ENCODE measurements at regions not wholly inside any gene's neighbourhood (a gene's known extent, or its start where the extent isn't known, plus 50 kb on each side); places are given as distances from the start of the nearest gene placed in this dataset.

DNA sequence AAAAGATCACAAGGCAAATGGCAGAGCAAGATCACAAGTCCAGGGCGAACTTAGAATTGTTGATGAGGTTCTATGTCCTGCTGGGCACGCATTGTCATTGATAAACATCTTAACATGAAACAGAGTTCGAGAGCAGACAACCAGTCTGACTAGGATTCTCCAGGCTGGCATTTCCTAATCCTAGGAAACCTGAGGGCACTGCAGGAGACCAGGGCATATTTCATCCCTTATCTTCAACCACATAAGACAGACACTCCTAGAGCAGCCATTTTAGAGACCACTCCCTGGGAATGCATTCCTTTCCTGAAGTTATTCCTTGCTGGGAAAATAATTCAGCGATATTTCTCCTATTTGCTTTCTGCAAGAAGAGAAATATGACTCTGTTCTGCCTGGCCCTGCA is 1199.9 kb downstream of the SI start:
- Histone ChIP-seq H3K9ac (ENCODE audit: low read length) (no peak overlapping the region), H3K79me2 (ENCODE audit: insufficient read depth, low read length) (no peaks in the 10 kb centered on the region), H3K9me2 (ENCODE audit: insufficient read depth) (no peaks in the 10 kb centered on the region), H3K4me3 (replicated peaks in 1 of 2; ENCODE audit: low read depth in 1 of 2, low read length in 2 of 2) (no peak overlapping the region), H3K27me3 (ENCODE audit: insufficient read depth, low read length) (no peaks in the 10 kb centered on the region), H3K9me3 (ENCODE audit: control insufficient read depth in 1 of 2, insufficient read depth in 1 of 2, low read depth in 1 of 2, low read length in 2 of 2) (no peaks in the 10 kb centered on the region; a peak in 1 of 4 replicates), H3K4me1 (ENCODE audit: control insufficient read depth in 1 of 2, insufficient read depth in 2 of 2, low read length in 2 of 2) (no peaks in the 10 kb centered on the region), H3K4me2 (ENCODE audit: low read length) (no peak overlapping the region), H3K27ac (ENCODE audit: low read depth, low read length) (no peak overlapping the region), H4K20me1 (ENCODE audit: insufficient read depth) (no peaks in the 10 kb centered on the region), H3K36me3 (ENCODE audit: control insufficient read depth in 1 of 2, insufficient read depth in 2 of 2, low read length in 2 of 2) (no peaks in the 10 kb centered on the region), H2AFZ (ENCODE audit: low read depth, low read length, poor library complexity, severe bottlenecking) (no peak overlapping the region)
- CTCF ChIA-PET, result no interaction called here
- BruUV-seq (replicated peaks), result no TSS peak
- no peak for DNase-seq (ENCODE audit: low read depth, low spot score)
- ATAC-seq, result no peak
- TF ChIP-seq POLR2AphosphoS5 (IDR thresholded peaks at IDR 0.05; ENCODE audit: low read depth, low read length) (no peak), CBX3 (IDR thresholded peaks at IDR 0.05; ENCODE audit: low read depth) (peak; percentile 85)
- POLR2A ChIA-PET, result no interaction called here
- intact Hi-C loops (cut with micrococcal nuclease), result no loop called here
- RAD21 ChIA-PET (ENCODE audit: low non-redundant PET in 1 of 2, low total read pairs in 2 of 2, uncharacterized antibody in 2 of 2, unreplicated experiment in 2 of 2), result no interaction called here

DNA sequence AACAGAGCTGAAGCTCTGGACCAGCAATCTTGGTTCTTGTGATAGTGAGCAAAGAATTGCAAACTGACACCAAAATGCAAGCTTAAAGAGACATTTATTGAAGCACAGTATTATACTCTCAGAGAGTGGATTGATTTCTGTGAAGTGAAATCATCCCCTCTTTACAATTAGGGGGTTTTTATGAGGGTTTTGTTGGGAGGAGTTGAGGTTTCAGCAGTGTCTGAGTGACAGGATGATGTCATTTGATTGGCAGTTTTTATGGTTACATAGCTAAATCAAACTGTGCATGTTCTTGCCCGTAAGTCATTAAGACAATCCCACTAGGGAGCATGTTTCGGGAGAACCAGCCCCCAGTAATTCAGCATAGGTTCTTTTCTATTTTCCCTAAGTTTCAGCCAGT is 1200.5 kb downstream of the SI start:
- no peak overlapping the region for H3K9ac ChIP-seq (ENCODE audit: low read length)
- H2AFZ ChIP-seq (ENCODE audit: low read depth, low read length, poor library complexity, severe bottlenecking), result no peak overlapping the region
- ATAC-seq, result no peak
- CTCF ChIA-PET, result no interaction called here
- H3K79me2 ChIP-seq (ENCODE audit: insufficient read depth, low read length), result no peaks in the 10 kb centered on the region
- H3K9me2 ChIP-seq (ENCODE audit: insufficient read depth), result no peaks in the 10 kb centered on the region
- no peak overlapping the region for H3K4me3 ChIP-seq (replicated peaks in 1 of 2; ENCODE audit: low read depth in 1 of 2, low read length in 2 of 2)
- intact Hi-C loops (cut with micrococcal nuclease), result no loop called here
- no peaks in the 10 kb centered on the region for H4K20me1 ChIP-seq (ENCODE audit: insufficient read depth)
- H3K27ac ChIP-seq (ENCODE audit: low read depth, low read length), result no peak overlapping the region
- H3K36me3 ChIP-seq (ENCODE audit: control insufficient read depth in 1 of 2, insufficient read depth in 2 of 2, low read length in 2 of 2), result no peaks in the 10 kb centered on the region
- RAD21 ChIA-PET (ENCODE audit: low non-redundant PET in 1 of 2, low total read pairs in 2 of 2, uncharacterized antibody in 2 of 2, unreplicated experiment in 2 of 2), result no interaction called here
- no peak for DNase-seq (ENCODE audit: low read depth, low spot score)
- no peaks in the 10 kb centered on the region; a peak in 1 of 4 replicates for H3K9me3 ChIP-seq (ENCODE audit: control insufficient read depth in 1 of 2, insufficient read depth in 1 of 2, low read depth in 1 of 2, low read length in 2 of 2)
- POLR2A ChIA-PET, result no interaction called here
- BruUV-seq (replicated peaks), result no TSS peak
- H3K4me1 ChIP-seq (ENCODE audit: control insufficient read depth in 1 of 2, insufficient read depth in 2 of 2, low read length in 2 of 2), result no peaks in the 10 kb centered on the region
- TF ChIP-seq CBX3 (IDR thresholded peaks at IDR 0.05; ENCODE audit: low read depth), result no peak
- no peak for TF ChIP-seq ZNF274 (IDR thresholded peaks at IDR 0.05; ENCODE audit: low read depth, low read length)
- TF ChIP-seq TCF7L2 (IDR thresholded peaks at IDR 0.05; ENCODE audit: borderline replicate concordance, extremely low read depth, insufficient read depth, insufficient read length), result no peak
- TF ChIP-seq JUND (IDR thresholded peaks at IDR 0.05), result no peak
- no peak for TF ChIP-seq SP1 (IDR thresholded peaks at IDR 0.05; ENCODE audit: low read depth)
- TF ChIP-seq EZH2phosphoT487 (IDR thresholded peaks at IDR 0.05; ENCODE audit: borderline replicate concordance), result no peak
- TF ChIP-seq ELF1 (IDR thresholded peaks at IDR 0.05; ENCODE audit: borderline replicate concordance, low read depth), result no peak
- TF ChIP-seq RAD21 (IDR thresholded peaks at IDR 0.05; ENCODE audit: low read depth), result no peak
- no peak for TF ChIP-seq POLR2AphosphoS5 (IDR thresholded peaks at IDR 0.05; ENCODE audit: low read depth, low read length)
- no peak for TF ChIP-seq CEBPB (IDR thresholded peaks at IDR 0.05; ENCODE audit: low read depth)
- no peak for TF ChIP-seq EZH2 (IDR thresholded peaks at IDR 0.05)
- no peak for TF ChIP-seq SRF (IDR thresholded peaks at IDR 0.05; ENCODE audit: low read depth)
- TF ChIP-seq SIN3A (IDR thresholded peaks at IDR 0.05; ENCODE audit: low read depth), result no peak
- TF ChIP-seq POLR2A (IDR thresholded peaks at IDR 0.05; ENCODE audit: borderline replicate concordance, extremely low read depth, insufficient read depth, insufficient read length), result no peak
- no peaks in the 10 kb centered on the region for H3K27me3 ChIP-seq (ENCODE audit: insufficient read depth, low read length)
- no peak overlapping the region for H3K4me2 ChIP-seq (ENCODE audit: low read length)

All from HCT116 (cell line).